Rectal smooth muscle tissue (tissue), 1 donor: ENCODE measurements at regions not wholly inside any gene's neighbourhood (a gene's known extent, or its start where the extent isn't known, plus 50 kb on each side); places are given as distances from the start of the nearest gene placed in this dataset.
A peak's percentile ranks its signal among the peaks of the same experiment; 100 is the strongest.

ENCODE experiments used
- H3K27ac ChIP-seq: one replicate; pipeline ENCODE4 v1.7.0; 2013; ENCODE audit warnings: low read depth, low read length, inconsistent platforms
- H3K27me3 ChIP-seq: one replicate; pipeline ENCODE4 v1.7.0; 2013; ENCODE audit warnings: low read length; ENCODE audit not compliant: control insufficient read depth, insufficient read depth
- H3K36me3 ChIP-seq: one replicate; pipeline ENCODE4 v1.7.0; 2013; ENCODE audit warnings: low read length; ENCODE audit not compliant: control insufficient read depth, insufficient read depth
- H3K4me1 ChIP-seq: one replicate; pipeline ENCODE4 v1.7.0; 2013; ENCODE audit warnings: low read length; ENCODE audit not compliant: control insufficient read depth, insufficient read depth
- H3K4me3 ChIP-seq: one replicate; pipeline ENCODE4 v1.7.0; 2013; ENCODE audit warnings: low read length
- H3K9ac ChIP-seq: one replicate; pipeline ENCODE4 v1.7.0; 2013; ENCODE audit warnings: low read length

DNA sequence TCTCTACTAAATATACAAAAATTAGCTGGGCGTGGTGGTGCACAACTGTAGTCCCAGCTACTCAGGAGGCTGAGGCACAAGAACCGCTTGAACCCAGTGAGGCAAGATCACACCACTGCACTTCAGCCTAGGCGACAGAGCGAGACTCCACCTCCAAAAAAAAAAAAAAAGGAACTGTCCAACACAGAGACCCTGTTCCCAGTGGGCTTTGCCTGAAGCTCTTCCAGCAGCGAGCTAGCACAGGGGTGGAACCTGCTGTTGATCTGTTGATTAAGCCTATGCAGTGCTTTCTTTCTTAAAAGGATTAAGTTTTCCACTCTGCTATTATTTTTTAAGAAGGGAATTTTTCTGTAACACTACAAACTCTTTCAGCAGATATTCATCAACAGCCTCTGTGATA is 171.0 kb upstream of the TUT7 start:
- H3K9ac ChIP-seq = no peak overlapping the region
- no peaks in the 10 kb centered on the region for H3K36me3 ChIP-seq
- no peaks in the 10 kb centered on the region for H3K4me1 ChIP-seq
- no peak overlapping the region for H3K27ac ChIP-seq
- H3K27me3 ChIP-seq = no peaks in the 10 kb centered on the region
- no peak overlapping the region for H3K4me3 ChIP-seq

DNA sequence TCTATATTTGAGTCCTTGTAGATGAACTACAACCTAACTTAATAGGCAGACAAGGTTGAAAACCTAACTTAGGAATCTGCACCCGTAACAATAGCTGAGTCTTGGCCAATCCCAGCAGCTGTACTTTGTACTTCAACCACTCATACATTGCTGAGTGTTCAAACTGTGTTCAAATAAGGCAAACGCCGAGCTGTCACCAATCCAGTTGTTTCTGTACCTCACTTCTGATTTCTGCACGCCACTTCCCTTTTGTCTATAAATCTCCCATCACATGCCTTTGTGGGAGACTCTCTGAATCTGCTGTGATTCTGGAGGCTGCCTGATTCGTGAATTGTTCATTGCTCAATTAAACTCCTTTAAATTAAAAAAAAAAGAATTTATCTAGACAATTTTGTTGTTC is 167.8 kb upstream of the TUT7 start:
- no peaks in the 10 kb centered on the region for H3K4me1 ChIP-seq
- H3K36me3 ChIP-seq = no peaks in the 10 kb centered on the region
- H3K9ac ChIP-seq = no peak overlapping the region
- no peak overlapping the region for H3K27ac ChIP-seq
- H3K27me3 ChIP-seq = no peaks in the 10 kb centered on the region
- H3K4me3 ChIP-seq = no peak overlapping the region

DNA sequence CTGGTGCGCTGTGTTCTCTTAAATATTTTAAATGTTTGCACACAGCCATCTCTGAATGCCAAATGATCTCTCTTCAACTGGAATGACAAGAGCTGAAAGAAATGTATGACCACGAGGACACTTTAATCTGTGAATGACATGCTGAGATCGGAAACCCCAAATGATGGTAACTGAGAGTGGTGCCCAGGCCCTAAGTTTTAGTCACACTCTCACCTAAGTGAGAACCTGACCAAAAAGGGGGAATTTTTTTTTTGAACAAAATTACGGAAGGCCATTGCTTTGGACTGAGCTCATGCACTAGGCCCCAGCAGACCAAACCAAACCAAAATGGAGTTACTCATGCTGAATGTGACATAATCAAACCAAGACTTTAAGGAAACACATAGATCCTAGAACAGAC is 167.1 kb upstream of the TUT7 start:
- Histone ChIP-seq H3K4me1 (no peaks in the 10 kb centered on the region), H3K36me3 (no peaks in the 10 kb centered on the region)

DNA sequence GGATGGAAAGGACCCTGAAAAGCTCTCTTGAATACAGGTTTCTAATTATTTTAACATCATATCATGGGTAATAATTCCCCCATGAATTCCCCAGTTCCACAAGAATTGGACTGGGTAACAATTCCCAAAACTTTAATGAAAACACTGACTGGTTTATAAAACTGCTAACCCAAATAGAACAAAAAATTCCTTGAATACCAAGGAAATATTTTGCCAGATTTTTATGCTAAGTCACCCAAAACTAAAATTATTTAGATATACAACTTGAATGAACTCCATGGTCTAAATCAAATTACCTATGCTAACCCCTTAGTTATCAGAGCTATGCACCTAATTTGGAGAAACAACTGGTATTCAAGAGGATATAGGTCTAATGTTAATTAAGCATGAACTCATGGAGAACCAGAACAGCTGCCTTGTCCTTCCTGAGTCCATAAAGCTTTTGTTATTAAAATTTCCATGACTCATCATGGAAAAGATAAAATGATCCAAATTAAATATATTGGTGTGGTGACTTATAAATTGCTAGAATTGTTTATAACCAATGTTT is 164.9 kb upstream of the TUT7 start:
- no peaks in the 10 kb centered on the region for H3K36me3 ChIP-seq
- H3K4me1 ChIP-seq = no peaks in the 10 kb centered on the region
- H3K4me3 ChIP-seq = no peak overlapping the region
- no peak overlapping the region for H3K9ac ChIP-seq
- no peaks in the 10 kb centered on the region for H3K27me3 ChIP-seq
- no peak overlapping the region for H3K27ac ChIP-seq

More for the DNA sequence above, 167.1 kb upstream of the TUT7 start:
- no peak overlapping the region for H3K9ac ChIP-seq
- no peaks in the 10 kb centered on the region for H3K27me3 ChIP-seq
- H3K4me3 ChIP-seq = no peak overlapping the region
- no peak overlapping the region for H3K27ac ChIP-seq

DNA sequence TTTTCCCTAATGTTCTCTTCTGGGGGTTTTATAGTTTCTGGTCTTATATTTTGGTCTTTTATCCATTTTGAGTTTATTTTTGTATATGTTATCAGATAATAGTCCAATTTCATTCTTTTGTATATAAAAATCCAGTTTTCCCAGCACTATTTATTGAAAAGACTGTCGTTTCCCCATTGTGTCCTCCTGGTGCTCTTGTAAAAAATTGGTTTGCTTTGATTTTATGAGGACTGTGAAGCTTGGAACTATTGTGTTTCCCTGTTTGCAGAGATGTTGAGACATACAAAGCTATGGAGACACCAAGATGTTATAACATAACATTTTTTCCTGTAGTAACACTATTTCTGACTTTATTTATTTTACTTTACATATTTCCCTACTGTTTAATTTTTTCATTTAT is 163.3 kb upstream of the TUT7 start:
- Histone ChIP-seq H3K4me1 (peaks cover 6% of the 10 kb centered on the region), H3K9ac (no peak overlapping the region), H3K27me3 (no peaks in the 10 kb centered on the region), H3K36me3 (no peaks in the 10 kb centered on the region), H3K4me3 (no peak overlapping the region), H3K27ac (no peak overlapping the region)

DNA sequence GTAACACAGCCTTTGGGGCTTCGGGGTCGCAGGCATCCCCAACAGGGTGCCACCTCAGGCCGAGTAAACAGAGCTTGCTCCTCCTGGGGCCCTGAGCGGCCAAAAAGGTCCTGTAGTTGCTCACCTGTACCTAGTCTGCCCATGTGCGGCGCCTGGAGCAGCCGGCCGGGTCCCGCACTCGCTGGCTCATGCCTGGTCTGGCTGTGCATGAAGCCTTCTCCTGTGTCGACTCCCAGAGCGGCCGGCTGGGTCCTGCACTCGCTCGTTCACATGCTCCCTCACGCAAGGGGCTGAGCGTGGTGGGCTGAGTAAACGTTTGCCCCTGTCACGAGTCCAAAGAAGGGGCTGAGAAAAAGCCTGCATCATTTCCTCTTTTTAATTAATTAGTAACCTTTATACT is 162.4 kb upstream of the TUT7 start:
- Histone ChIP-seq H3K27ac (no peak overlapping the region), H3K9ac (no peak overlapping the region), H3K36me3 (no peaks in the 10 kb centered on the region), H3K4me3 (no peak overlapping the region), H3K4me1 (peaks cover 6% of the 10 kb centered on the region), H3K27me3 (no peaks in the 10 kb centered on the region)

DNA sequence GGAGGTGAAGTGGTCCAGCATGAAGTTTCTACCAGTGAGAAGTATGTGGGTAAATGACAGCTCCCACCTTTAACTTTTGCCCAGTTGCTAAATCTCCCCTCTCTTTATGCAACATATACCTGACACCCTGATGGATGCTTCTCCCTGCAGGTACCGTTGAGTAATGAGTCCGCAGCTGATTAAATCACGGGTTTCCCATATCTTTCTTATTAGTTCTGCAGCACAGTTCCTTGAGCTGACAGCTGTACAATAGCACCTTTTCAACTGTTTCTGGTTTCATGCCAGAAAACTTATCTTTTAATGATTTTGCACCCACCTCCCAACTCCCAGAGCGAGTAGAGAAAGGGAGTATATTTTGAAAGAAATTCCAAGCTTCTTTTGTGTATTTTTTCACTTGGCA is 161.0 kb upstream of the TUT7 start:
- H3K4me3 ChIP-seq = no peak overlapping the region
- H3K4me1 ChIP-seq = peaks cover 6% of the 10 kb centered on the region
- no peaks in the 10 kb centered on the region for H3K27me3 ChIP-seq
- no peaks in the 10 kb centered on the region for H3K36me3 ChIP-seq
- H3K27ac ChIP-seq = no peak overlapping the region
- H3K9ac ChIP-seq = no peak overlapping the region

DNA sequence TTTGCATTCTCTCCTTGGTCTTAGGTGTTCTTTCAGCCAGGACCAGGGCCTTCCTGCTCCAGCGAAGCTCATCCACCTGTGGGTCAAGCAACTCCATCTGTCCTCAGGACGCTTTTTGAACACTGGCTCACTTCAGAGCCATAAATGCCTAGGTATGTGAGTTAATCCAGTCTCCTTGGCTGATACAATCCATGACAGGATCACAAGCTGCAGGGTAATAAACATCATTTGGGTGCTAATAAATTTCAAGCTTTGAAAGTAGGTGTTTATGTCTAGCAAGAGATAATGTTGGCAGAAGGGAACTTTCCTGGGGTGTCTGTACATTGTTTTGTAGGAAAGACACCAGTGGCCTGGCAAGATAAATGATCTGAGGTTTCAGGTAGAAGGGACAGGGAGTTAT is 159.2 kb upstream of the TUT7 start:
- no peaks in the 10 kb centered on the region for H3K27me3 ChIP-seq
- peaks cover 6% of the 10 kb centered on the region for H3K4me1 ChIP-seq
- no peaks in the 10 kb centered on the region for H3K36me3 ChIP-seq
- no peak overlapping the region for H3K9ac ChIP-seq
- H3K4me3 ChIP-seq = no peak overlapping the region
- no peak overlapping the region for H3K27ac ChIP-seq

DNA sequence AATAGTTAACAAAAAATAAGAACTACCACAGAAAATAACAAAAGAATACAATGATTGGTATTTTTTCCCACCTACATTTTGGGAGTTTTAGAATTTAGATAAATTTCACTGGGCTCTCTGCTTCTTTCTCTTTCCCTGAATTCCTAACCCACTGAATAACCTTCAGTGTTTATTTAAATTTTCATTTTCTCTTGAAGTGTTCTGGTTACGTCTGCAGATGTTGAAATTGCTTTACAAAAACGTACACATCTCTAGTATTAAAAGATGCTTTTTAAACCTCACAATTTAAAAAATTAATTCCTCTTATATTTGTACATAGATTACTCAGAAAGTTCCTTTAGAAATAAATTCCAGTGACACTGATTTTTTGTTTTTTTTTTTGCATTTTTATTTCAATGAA is 158.7 kb upstream of the TUT7 start:
- Histone ChIP-seq H3K27me3 (no peaks in the 10 kb centered on the region), H3K4me1 (peaks cover 6% of the 10 kb centered on the region), H3K36me3 (no peaks in the 10 kb centered on the region), H3K4me3 (no peak overlapping the region), H3K9ac (no peak overlapping the region), H3K27ac (no peak overlapping the region)

DNA sequence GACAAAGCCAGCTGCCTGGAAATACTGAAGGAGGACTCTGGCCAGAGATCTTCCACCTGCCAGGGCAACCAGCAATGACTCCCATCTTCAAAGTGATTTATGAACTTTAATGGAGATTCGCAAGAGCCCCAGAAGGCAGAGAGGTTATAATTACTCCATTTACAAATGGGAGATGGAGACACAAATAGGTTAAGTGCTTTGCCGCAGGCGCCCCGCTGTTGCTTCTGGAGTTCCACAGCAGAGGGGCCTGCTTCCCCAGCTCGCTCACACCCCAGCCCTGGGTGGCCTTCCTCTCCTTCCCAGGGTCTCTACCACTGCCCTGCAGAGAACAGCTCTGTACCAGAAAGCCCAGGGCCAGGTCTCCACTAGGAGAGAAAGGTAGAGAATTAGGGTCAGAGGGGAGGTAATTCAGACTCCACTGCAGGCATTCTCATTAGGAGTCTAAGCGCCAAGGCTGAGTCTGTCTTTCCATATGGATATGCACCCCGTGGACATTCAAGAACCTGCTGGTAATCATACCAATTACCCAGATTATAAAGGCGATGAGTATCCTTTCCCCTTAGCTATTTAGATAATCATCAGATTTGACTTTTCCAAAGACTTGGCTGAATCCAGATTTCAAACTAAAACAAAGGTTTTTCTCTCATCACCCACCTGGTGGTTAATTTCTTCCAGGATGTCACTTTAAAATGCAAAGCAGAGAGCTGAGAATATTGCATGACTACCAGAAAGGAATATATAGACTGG is 157.6 kb upstream of the TUT7 start:
- no peaks in the 10 kb centered on the region for H3K36me3 ChIP-seq
- H3K27me3 ChIP-seq = no peaks in the 10 kb centered on the region
- peaks cover 11% of the 10 kb centered on the region for H3K4me1 ChIP-seq
- no peak overlapping the region for H3K4me3 ChIP-seq
- H3K27ac ChIP-seq = no peak overlapping the region
- H3K9ac ChIP-seq = no peak overlapping the region

DNA sequence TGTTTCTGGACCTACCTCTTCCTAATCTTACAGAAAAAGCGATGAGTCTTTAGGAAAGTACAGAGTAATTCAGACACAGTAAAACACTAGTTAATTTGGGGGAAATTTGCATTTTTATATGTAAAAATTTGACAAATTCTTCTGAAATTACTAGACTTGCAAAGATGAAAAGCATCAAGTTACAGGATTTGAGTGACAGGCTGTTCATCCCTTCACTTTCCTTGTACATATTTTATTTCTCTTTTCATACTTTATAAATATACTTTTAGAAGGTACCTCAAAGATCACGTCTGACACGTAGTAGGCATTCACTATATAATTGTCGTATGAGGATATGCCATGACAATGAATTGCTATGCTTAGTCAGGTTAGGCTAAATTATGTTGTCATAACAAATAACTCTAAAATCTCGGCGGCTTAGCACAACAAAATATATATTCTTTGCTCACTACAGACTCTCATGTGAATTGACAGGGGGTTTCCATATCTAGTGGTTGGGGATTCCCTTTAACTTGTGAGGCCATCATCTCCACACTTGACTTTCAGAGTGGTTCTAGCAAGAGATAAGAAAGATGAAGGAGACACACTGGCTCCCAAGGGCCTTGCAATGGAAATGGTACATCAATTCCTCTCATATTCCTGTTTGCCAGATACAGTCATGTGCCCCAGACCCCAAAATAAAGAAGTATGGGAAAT is 154.1 kb upstream of the TUT7 start:
- Histone ChIP-seq H3K9ac (no peak overlapping the region), H3K4me1 (peaks cover 7% of the 10 kb centered on the region), H3K36me3 (no peaks in the 10 kb centered on the region), H3K27ac (peak overlapping the region; percentile 50), H3K4me3 (no peak overlapping the region), H3K27me3 (no peaks in the 10 kb centered on the region)

DNA sequence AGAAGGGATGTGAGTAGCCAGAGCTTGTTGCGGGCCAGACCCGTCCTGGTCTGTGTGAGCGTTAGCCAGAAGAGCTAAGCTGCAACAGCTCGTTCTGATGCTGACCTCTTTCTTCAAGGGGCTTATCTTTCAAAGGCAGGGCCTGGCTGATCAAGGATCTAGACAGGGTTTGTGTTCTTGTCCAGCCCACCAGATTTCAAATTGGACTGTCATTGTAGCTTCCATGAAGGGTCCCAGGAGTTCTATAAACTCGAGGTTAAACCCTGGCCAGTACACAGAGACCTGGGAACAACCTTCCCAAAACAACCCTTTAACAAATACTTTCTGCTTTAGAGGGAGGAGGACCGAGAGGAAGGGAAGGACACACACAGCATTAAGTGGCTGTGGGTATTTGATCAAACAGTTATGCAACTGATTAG is 153.0 kb upstream of the TUT7 start:
- Histone ChIP-seq H3K4me1 (peaks cover 5% of the 10 kb centered on the region), H3K27me3 (no peaks in the 10 kb centered on the region), H3K4me3 (no peak overlapping the region), H3K36me3 (no peaks in the 10 kb centered on the region), H3K27ac (peak overlapping the region; percentile 50), H3K9ac (no peak overlapping the region)

DNA sequence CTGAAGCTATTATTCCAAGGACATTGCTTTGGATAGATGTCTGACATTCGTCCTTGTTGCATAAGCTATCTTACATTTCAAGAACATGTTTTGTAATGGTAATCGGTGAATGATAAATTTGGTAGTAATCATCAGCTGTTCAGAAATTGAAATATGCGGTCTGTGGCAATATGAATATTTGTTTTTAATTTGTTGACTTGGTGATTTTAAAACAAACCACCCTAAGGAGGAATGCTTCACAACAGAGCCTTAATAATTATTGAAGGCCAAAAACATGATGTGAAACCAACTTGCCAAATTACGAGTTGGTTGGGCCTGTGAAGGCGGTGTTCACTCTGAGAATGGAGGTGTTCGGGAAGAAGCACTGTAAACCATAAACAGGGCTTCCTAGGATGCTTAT is 149.7 kb upstream of the TUT7 start:
- Histone ChIP-seq H3K9ac (no peak overlapping the region), H3K4me3 (no peak overlapping the region), H3K4me1 (peaks cover 5% of the 10 kb centered on the region), H3K27ac (no peak overlapping the region), H3K36me3 (no peaks in the 10 kb centered on the region), H3K27me3 (no peaks in the 10 kb centered on the region)
